GM19372 (cell line): ENCODE measurements at regions not wholly inside any gene's neighbourhood (a gene's known extent, or its start where the extent isn't known, plus 50 kb on each side); places are given as distances from the start of the nearest gene placed in this dataset.
"Not testable (repeated sequence)": the region's sequence is repeated elsewhere in the genome, so short reads cannot be mapped to it uniquely, and the experiment has no call there.

Experiments used
- ATAC-seq: cut with Tn5 transposase; IDR thresholded peaks from one replicate; pipeline ENCODE4 v1.9.1; 2021; ENCODE audit warnings: mild to moderate bottlenecking, low read depth, moderate library complexity; ENCODE audit not compliant: unreplicated experiment

DNA sequence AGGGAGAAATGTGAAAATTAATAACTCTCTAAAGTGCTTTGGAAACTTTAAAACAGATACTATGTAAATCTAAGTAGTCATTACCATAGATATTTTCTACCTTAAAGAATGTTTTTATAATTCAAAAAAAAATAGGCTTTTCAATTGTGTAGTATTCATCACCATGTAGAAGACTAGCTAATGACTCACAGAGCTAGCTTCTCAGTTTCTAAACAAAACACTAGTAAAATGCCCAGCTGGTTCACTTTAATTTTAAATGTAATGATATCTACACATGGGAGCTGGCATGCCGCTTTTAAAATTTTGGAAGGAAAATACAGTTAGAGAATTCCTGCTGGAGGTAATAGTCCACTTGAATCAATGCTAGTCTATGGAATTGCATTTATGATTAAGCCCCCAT is 509.8 kb downstream of the CSNK1G3 start:
- no peak for ATAC-seq

- no peak for ATAC-seq
Measured at GRCh38 chr5:124021066-124021641, 509.2 kb downstream of the CSNK1G3 start.

DNA sequence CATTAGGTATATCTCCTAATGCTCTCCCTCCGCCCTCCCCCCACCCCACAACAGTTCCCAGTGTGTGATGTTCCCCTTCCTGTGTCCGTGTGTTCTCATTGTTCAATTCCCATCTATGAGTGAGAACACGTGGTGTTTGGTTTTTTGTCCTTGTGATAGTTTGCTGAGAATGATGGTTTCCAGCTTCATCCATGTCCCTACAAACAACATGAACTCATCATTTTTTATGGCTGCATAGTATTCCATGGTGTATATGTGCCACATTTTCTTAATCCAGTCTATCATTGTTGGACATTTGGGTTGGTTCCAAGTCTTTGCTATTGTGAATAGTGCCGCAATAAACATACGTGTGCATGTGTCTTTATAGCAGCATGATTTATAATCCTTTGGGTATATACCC is 505.3 kb downstream of the CSNK1G3 start:
- ATAC-seq, result not testable (repeated sequence)

DNA sequence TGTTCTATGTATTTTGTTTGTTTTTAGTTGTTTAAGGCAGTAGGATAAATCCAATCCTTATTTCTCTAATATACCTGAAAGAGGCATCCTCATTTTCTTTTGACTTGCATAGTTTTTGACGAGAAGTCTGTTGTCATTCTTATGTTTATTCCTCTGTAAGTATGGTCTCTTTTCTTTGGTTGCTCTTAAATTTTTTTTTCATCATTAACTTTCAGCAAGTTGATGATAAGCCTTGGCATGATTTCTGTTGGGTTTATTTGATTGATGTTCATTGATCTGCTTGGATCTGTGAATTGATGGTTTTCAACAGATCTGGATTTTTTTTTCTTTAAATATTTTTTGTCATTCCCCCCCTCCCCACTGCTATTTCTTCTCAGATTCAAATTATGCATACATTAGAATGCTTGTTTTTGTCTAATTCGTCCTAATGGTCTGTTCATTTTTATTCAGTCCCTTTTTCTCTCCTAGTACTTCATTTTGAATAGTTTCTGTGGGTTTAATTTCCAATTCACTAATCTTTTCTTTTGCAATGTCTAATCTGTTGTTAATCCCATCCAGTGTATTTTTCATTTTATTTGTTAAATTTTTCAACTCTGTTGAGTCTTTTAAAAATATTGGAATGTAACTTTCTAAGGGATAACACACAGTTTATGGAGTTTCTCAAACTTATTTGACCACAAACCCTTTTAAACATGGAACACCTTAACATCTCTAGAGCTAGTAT is 495.9 kb downstream of the CSNK1G3 start:
- ATAC-seq, result no peak

DNA sequence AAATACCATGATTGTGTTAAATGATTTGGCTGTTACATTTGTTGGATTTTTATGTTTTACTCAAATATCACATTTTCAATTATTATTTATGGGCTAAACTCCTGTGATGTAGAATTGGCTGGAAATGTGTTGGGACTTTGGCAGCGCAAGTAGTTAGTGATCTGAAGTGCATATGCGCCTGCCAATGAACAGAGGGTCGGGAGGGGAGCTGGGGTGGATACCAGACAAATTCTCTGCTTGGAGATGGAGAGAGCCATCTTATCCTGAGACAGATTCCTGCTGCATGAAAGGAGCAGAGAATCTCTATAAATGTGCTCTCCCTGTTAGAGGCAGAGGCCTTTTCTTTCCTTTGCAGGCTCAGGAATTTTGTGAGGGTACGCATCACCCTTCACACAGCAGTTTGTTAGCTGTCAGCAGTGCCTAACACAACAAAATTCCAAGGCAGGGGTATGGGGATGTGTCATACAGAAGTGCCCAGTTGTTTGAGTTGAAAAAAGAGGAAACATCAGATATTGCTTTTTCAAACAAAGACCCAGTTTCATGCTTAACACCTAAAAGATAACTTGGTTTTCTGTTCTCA is 489.1 kb downstream of the CSNK1G3 start:
- ATAC-seq, result no peak

DNA sequence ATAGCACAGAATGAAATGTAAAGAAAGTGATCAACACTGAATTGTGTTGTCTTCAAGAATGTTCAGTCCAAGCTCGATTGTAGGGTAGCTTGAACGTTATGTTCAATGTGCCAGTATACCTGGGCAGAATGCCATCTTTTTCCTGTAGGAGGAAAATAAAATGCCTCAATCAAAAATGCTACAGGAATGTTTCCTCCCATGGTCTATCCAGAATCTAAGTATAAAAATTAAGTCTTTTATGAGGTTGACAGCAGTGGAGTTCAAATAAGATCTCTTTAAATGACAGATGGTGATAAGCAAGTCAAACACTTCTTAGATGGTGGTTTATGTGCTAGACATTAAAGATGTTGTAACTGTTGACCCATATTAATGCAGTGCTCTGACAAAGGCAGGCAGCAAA is 488.6 kb downstream of the CSNK1G3 start:
- ATAC-seq, result no peak

DNA sequence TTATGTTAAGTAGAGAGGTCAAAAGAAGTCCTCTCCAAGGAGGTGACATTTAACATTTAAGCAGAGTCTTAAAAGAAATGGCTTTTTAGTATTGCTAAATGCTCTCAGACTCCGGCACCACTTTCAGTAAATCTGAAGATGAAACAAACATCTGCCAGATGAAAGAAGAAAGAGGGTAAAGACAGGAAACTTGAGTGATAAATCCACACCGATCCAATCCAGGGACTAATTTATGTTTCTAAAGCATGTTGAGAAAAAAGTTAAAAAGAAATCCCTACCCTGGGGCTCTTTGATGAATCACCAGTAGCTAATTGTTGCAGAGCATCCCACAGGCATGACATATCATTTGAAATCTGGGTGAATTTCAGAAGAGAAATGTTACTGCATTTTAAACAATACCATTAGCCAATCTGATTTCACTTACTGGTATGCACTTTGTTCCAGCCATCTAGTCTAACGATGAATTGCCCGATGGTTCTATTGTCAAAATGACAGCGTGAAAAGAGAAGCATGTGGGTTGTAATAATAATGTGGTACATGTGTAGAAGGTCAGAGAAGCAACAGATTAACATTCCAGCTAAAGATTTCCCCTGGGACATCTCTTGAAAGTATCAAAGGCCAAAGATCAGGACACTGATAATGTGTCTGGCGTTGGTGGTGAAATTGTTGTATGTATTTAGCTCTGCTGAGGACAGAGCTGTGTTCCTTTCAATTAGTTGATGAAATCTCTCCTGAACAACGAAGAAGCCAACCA is 485.7 kb downstream of the CSNK1G3 start:
- no peak for ATAC-seq

- ATAC-seq, result no peak
Measured at GRCh38 chr5:123997064-123997461, 485.1 kb downstream of the CSNK1G3 start.

DNA sequence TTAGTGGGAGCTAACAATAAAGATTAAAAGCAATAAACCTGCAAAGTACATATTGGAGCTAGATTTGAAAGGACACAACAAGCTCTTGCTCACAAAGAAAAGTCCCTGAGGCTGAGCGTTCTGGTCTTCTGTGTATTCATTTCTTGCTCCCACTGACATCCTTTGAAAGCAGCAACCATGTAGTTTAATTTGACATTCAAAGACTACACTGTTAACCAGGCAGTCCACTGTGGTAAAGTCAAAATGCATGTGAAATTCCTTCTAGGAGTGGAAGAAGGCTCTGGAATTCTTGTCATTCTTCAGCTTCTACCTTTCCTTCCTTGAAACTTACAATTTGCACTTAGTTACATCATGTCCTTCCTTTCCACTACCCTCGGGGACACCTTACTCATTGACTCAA is 480.7 kb downstream of the CSNK1G3 start:
- no peak for ATAC-seq

GRCh38 chr5:123987956-123988355 is 476.0 kb downstream of the CSNK1G3 start:
- no peak for ATAC-seq

GRCh38 chr5:123976379-123977033 is 464.5 kb downstream of the CSNK1G3 start:
- ATAC-seq, result no peak

GRCh38 chr5:123975521-123975920 is 463.5 kb downstream of the CSNK1G3 start:
- ATAC-seq, result not testable (repeated sequence)

DNA sequence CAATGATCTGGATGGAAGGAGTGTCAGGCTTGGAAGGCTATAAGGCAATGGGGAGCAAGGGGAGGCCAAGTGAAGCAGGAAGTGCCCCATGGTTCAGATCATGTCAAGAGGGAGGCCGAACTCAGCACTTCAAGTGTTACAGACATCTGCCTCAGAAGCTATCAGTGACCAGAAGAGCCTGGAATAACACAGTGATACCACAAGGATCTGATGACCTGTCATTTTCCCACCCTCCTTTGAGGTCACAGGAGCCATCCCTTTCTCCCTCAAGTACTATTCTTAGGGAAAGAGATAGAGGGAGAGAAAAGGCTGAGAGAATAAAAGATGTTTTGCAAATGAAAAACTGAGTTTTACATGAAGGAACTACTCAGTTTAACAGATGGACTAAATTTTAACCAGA is 454.8 kb downstream of the CSNK1G3 start:
- ATAC-seq, result no peak

DNA sequence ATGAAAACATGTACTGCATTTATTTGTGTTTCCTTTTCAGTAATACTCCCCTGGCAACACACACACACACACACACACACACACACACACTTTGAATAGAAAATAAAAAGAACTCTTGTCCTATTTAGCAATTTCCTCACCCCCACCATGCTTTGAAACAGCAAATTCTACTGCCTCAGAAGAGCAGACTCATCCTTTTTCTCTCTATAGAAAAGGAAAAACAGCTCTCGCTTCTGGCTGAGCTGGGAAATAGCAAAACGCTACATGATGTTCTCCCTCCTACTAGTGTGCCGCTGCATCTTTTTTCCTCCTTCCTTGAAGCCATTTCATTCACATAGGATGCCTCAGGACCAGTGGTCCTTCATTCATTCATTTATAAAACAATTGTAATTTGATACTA is 453.6 kb downstream of the CSNK1G3 start:
- ATAC-seq, result no peak

- no peak for ATAC-seq
Measured at GRCh38 chr5:123964884-123965283, 452.9 kb downstream of the CSNK1G3 start.

DNA sequence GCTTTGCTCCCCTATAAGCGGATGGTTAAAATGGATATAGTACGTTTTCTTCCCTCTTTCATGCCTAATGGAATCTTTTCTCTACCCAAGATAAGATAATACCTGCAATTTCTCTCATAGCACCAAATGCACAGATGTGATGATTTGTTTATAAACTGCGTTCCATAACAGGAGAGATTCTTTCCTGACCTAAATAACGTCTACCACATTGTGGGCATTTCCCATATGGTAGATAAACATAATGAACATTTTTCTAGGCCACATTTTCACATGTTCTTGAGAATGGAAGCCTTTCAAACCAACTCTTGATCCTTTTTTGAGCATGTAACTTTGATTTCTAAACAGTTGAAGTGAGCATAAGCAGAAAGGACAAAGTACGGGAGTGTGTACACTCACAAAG is 448.5 kb downstream of the CSNK1G3 start:
- ATAC-seq, result no peak

DNA sequence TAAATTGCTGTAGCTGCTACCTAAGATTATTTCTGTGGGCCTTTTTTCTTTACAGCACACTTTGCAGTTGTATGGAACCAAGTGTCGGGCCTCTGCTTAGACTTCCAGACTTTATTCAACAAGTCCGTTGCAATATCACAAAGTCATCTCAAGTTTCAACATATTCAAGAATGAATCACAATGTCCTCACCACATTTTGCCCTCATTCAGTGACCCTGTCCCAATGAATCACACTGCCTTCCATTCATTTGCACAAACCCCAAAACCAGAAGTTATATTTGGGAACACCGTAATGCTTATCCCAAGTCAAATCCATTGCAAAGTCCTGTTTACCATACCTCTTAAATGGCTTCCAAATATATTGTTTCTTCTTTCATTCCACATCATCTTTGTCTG is 439.6 kb downstream of the CSNK1G3 start:
- no peak for ATAC-seq

- ATAC-seq, result no peak
Measured at GRCh38 chr5:123950701-123951581, 439.0 kb downstream of the CSNK1G3 start.

DNA sequence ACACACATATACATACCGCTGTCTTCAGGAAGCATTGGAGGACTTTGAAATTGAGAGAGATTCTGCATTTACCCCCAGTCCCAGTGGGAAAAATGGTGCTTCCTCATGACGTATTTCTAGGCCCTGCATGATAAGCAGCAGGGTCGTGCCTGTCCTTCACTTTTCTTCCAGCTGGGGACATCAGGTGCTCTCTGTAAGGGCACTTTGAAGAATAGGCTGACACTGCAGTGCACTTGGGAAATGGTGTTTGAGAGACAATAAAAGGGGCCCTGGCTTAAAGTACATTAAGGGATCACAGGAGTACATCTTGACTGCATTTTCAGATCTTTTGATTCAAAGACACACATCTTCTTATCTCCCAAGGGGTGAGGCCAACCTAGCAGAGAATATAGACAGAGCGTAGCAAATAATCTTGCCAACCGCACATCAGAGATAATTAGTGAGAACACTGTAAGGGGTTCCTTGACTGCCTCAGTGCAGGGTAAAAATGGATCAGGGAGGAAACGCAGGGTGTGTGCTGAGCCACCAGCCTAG is 437.9 kb downstream of the CSNK1G3 start:
- no peak for ATAC-seq
